Calu3 (cell line): ENCODE measurements at regions not wholly inside any gene's neighbourhood (a gene's known extent, or its start where the extent isn't known, plus 50 kb on each side); places are given as distances from the start of the nearest gene placed in this dataset.

ENCODE experiments used
- BruUV-seq: library from RNA; stranded (reverse); fragments of 400-500 nt; replicated peaks from 2 replicates; lab custom pipeline; 2021; lab: Mats Ljungman, UMichigan
- CTCF ChIA-PET: fragments of 300-600 bp; sonication (Branson Sonifier 250); formaldehyde crosslinking; loops from one replicate; lab custom pipeline; 2022; ENCODE audit warnings: antibody characterized with exemption; lab: Charles Lee
- DNase-seq: peaks from one replicate; pipeline ENCODE4 v3.0.0; 2022
- H3K27ac Mint-ChIP-seq: one replicate; pipeline ENCODE4 v1.8.0; 2022; ENCODE audit warnings: mixed read lengths; ENCODE audit not compliant: unreplicated experiment
- H3K27me3 Mint-ChIP-seq: one replicate; pipeline ENCODE4 v1.8.0; 2022; ENCODE audit warnings: mixed read lengths; ENCODE audit not compliant: unreplicated experiment
- H3K36me3 Mint-ChIP-seq: one replicate; pipeline ENCODE4 v1.8.0; 2022; ENCODE audit warnings: mild to moderate bottlenecking, moderate library complexity, mixed read lengths; ENCODE audit not compliant: insufficient read depth, unreplicated experiment
- H3K4me1 Mint-ChIP-seq: one replicate; pipeline ENCODE4 v1.8.0; 2022; ENCODE audit warnings: mild to moderate bottlenecking, low read depth, mixed read lengths; ENCODE audit not compliant: unreplicated experiment
- H3K4me3 Mint-ChIP-seq: one replicate; pipeline ENCODE4 v1.8.0; 2022; ENCODE audit warnings: mild to moderate bottlenecking, low read depth, moderate library complexity, mixed read lengths; ENCODE audit not compliant: unreplicated experiment
- H3K9me3 Mint-ChIP-seq: one replicate; pipeline ENCODE4 v1.8.0; 2022; ENCODE audit warnings: low read depth, mixed read lengths; ENCODE audit not compliant: unreplicated experiment
- intact Hi-C: fragments of 100-400 bp; cut with micrococcal nuclease; formaldehyde crosslinking; loops from one replicate; pipeline ENCODE4 v1.10.0; 2022; ENCODE audit not compliant: unreplicated experiment
- TF ChIP-seq, protein P1 (sequence below): fragments of 200-600 bp; IDR thresholded peaks from one replicate; pipeline ENCODE4 v1.8.0; 2022; ENCODE audit warnings: antibody characterized with exemption; ENCODE audit not compliant: unreplicated experiment

DNA sequence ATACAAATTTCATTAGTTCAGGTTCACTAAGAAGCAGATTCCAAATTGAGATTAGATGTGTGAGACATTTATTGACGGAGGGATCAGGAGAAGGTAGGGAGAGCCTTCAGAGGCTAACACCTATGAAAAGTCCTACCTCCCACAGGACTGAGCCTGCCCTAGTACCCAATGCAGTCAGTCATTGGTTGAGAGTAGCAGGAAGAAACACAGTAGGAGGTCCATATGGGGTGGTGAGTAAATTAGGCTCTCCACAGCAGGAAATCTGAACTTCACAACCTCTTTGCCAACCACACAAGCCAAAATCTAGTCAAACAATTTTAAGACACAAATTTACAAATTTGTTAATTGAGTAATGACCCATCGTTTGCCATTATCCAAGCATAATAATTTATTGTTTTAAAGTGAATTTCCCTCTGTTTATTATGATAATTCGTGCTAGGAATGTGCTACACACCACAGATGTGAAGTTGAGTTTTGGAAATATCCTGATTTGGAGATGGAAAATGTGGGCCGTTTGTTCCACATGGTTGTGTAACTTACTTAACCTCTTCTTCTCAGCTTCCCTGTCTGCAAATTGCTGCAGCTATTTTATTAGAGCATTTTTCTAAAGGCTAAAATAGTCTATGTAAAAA, 542.1 kb downstream of the ETS1 start:
- BruUV-seq: no TSS peak
- Mint-ChIP-seq H3K4me3 (no peak overlapping the region), H3K4me1 (peaks cover 25% of the 10 kb centered on the region), H3K9me3 (peaks cover 10% of the 10 kb centered on the region), H3K27ac (no peak overlapping the region), H3K27me3 (no peaks in the 10 kb centered on the region), H3K36me3 (no peaks in the 10 kb centered on the region)
- no peak for DNase-seq
- TF ChIP-seq, protein P1, sequence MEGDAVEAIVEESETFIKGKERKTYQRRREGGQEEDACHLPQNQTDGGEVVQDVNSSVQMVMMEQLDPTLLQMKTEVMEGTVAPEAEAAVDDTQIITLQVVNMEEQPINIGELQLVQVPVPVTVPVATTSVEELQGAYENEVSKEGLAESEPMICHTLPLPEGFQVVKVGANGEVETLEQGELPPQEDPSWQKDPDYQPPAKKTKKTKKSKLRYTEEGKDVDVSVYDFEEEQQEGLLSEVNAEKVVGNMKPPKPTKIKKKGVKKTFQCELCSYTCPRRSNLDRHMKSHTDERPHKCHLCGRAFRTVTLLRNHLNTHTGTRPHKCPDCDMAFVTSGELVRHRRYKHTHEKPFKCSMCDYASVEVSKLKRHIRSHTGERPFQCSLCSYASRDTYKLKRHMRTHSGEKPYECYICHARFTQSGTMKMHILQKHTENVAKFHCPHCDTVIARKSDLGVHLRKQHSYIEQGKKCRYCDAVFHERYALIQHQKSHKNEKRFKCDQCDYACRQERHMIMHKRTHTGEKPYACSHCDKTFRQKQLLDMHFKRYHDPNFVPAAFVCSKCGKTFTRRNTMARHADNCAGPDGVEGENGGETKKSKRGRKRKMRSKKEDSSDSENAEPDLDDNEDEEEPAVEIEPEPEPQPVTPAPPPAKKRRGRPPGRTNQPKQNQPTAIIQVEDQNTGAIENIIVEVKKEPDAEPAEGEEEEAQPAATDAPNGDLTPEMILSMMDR: no peak
- CTCF ChIA-PET: interaction anchor here (0.6 kb wide), 1 partner anchor 16 kb away, joined by 7 read pairs; no protein-coding TSS in a partner anchor
- intact Hi-C loops: no loop called here

DNA sequence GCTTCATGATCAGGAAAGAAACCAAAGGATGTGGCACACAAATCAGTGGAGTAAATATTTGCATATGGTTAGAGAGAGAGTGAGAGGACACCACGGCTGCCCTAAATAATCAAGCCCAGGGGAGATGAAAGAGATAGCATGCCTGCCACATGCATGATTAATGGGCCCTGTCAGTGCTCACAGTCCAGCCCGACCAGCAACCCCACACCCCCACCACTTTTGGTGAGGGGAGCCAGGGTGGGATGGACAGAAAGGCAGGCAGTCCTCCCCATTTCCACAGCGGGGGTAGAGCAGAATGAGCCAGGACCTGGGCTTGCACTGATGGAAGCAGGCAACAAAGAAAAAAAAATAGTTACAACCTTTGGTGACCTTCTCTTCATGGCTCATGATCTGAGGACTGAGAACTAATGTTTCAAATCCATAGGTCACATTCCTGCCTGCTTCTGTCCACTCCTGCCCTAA, 545.0 kb downstream of the ETS1 start:
- no peaks in the 10 kb centered on the region for H3K36me3 Mint-ChIP-seq
- H3K4me1 Mint-ChIP-seq: peaks cover 27% of the 10 kb centered on the region
- no peaks in the 10 kb centered on the region for H3K27me3 Mint-ChIP-seq
- H3K4me3 Mint-ChIP-seq: no peak overlapping the region
- H3K27ac Mint-ChIP-seq: no peak overlapping the region
- CTCF ChIA-PET: no interaction called here
- H3K9me3 Mint-ChIP-seq: peaks cover 3% of the 10 kb centered on the region
- no TSS peak for BruUV-seq
- TF ChIP-seq, protein P1: no peak
- DNase-seq: no peak
- intact Hi-C loops: loop anchor here (5.0 kb wide), 1 partner anchor 95 kb away; no protein-coding TSS in a partner anchor

DNA sequence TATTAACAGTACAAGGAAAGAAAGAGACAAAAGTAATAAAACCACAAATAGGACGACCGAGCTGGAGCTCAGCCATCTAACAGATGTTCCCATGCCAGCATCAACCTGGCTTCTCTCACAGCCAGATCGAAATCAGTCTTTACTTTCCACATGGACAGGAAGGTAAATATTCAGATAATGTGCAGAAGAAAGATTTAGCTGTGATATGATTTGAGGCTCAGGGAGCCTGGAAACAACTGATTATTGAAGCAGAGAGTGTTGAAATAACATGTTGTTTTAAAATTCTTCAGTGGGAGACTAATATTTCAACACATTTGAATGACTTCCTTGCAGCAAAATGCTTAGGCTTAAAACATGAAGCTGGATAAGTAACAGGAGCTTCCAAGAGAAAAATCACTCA, 546.8 kb downstream of the ETS1 start:
- intact Hi-C loops: loop anchor here (5.0 kb wide), 1 partner anchor 97 kb away; no protein-coding TSS in a partner anchor
- Mint-ChIP-seq H3K4me3 (no peak overlapping the region), H3K9me3 (peaks cover 3% of the 10 kb centered on the region), H3K27ac (no peak overlapping the region), H3K36me3 (no peaks in the 10 kb centered on the region), H3K27me3 (no peaks in the 10 kb centered on the region), H3K4me1 (peaks cover 23% of the 10 kb centered on the region)
- TF ChIP-seq, protein P1: no peak
- CTCF ChIA-PET: no interaction called here
- no peak for DNase-seq
- no TSS peak for BruUV-seq

DNA sequence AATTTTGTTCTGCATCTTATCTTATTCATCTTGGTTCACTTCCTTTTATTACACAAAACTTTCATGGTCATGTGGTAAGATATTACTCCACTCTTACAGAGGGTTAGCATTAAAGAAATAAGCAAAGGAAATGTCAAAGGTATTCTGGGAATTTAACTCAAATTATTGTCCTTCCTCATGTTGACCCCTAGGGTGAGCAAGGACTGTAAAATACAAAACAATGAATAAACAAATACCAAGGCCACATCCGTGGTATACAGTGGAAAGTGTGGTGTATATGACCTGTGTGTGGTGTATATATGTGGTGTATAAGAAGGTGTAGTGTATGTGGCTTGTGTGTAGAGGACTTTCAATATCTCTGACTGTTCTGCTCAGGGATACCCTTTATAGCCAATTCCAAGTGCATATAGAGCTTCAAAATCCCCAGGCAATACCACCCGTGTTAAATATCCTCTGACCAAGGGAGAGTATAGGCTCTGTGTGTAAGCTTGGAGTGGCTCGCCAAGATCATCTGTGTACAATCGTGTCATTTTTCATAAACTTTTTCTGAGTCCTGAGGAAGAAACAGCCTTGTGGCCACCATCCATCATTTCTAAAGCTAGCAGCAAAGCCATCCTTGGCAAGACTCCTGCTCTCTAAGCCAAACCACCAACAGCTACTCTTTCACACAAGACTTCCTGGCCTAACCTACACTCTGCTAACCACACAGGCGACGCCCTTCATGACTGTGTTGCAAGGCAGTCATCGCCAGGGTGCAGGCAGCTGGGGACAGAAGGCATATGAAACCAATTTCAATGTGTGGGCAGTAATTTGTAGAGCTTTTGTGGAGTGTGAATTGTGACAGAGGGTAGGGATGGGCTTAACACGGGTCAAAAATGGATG, 548.0 kb downstream of the ETS1 start:
- Mint-ChIP-seq H3K27ac (no peak overlapping the region), H3K4me1 (peaks cover 23% of the 10 kb centered on the region), H3K4me3 (no peak overlapping the region), H3K27me3 (no peaks in the 10 kb centered on the region), H3K9me3 (peaks cover 3% of the 10 kb centered on the region), H3K36me3 (no peaks in the 10 kb centered on the region)
- BruUV-seq: no TSS peak
- peak; percentile 45 for DNase-seq
- CTCF ChIA-PET: interaction anchor here (1.2 to 1.3 kb wide), 2 partner anchors 112 to 118 kb away, joined by 3 to 6 read pairs; no protein-coding TSS in a partner anchor
- intact Hi-C loops: loop anchor here (5.0 to 10.0 kb wide), 3 partner anchors 98 to 405 kb away; no protein-coding TSS in a partner anchor
- TF ChIP-seq, protein P1: no peak
